Endothelial cell (in vitro differentiated cells): ENCODE measurements at regions not wholly inside any gene's neighbourhood (a gene's known extent, or its start where the extent isn't known, plus 50 kb on each side); places are given as distances from the start of the nearest gene placed in this dataset.

Experiments used
- DNase-seq: peaks from one replicate; pipeline ENCODE4 v3.0.0; 2021; ENCODE audit warnings: low spot score
- H3K27ac Mint-ChIP-seq: one replicate; pipeline ENCODE4 v1.8.0; 2021; ENCODE audit warnings: mixed read lengths, inconsistent platforms; ENCODE audit not compliant: unreplicated experiment
- H3K27me3 Mint-ChIP-seq: one replicate; pipeline ENCODE4 v1.8.0; 2021; ENCODE audit warnings: mild to moderate bottlenecking, moderate library complexity, mixed read lengths, inconsistent platforms; ENCODE audit not compliant: unreplicated experiment
- H3K36me3 Mint-ChIP-seq: one replicate; pipeline ENCODE4 v1.8.0; 2021; ENCODE audit warnings: mild to moderate bottlenecking, low read depth, mixed read lengths, inconsistent platforms; ENCODE audit not compliant: unreplicated experiment
- H3K4me1 Mint-ChIP-seq: one replicate; pipeline ENCODE4 v1.8.0; 2021; ENCODE audit warnings: mild to moderate bottlenecking, mixed read lengths, inconsistent platforms; ENCODE audit not compliant: unreplicated experiment
- H3K4me3 Mint-ChIP-seq: one replicate; pipeline ENCODE4 v1.8.0; 2021; ENCODE audit warnings: mild to moderate bottlenecking, mixed read lengths, inconsistent platforms; ENCODE audit not compliant: unreplicated experiment
- H3K9me3 Mint-ChIP-seq: one replicate; pipeline ENCODE4 v1.8.0; 2021; ENCODE audit warnings: mixed read lengths, inconsistent platforms; ENCODE audit not compliant: unreplicated experiment
- CTCF ChIP-seq: fragments of 200-600 bp; sonication (generic); IDR thresholded peaks from one replicate; pipeline ENCODE4 v1.5.0; 2021; ENCODE audit warnings: antibody characterized with exemption; ENCODE audit not compliant: unreplicated experiment

- no peak for DNase-seq
- Mint-ChIP-seq H3K4me1 (no peaks in the 10 kb centered on the region), H3K4me3 (no peak overlapping the region), H3K9me3 (no peaks in the 10 kb centered on the region), H3K27me3 (peaks cover 3% of the 10 kb centered on the region), H3K27ac (no peak overlapping the region), H3K36me3 (no peaks in the 10 kb centered on the region)
- TF ChIP-seq CTCF: no peak
Measured at GRCh38 chr1:58033311-58033710, 513.2 kb downstream of the OMA1 start.

GRCh38 chr1:58032611-58033073 lies 513.9 kb downstream of the OMA1 start:
- no peak for DNase-seq
- Mint-ChIP-seq H3K4me3 (no peak overlapping the region), H3K27ac (no peak overlapping the region), H3K27me3 (peaks cover 3% of the 10 kb centered on the region), H3K9me3 (no peaks in the 10 kb centered on the region), H3K36me3 (no peaks in the 10 kb centered on the region), H3K4me1 (no peaks in the 10 kb centered on the region)
- TF ChIP-seq CTCF: no peak

- peaks cover 3% of the 10 kb centered on the region for H3K27me3 Mint-ChIP-seq
- H3K36me3 Mint-ChIP-seq: no peaks in the 10 kb centered on the region
- no peaks in the 10 kb centered on the region for H3K4me1 Mint-ChIP-seq
- H3K27ac Mint-ChIP-seq: no peak overlapping the region
- H3K4me3 Mint-ChIP-seq: no peak overlapping the region
- DNase-seq: no peak
- H3K9me3 Mint-ChIP-seq: no peaks in the 10 kb centered on the region
- TF ChIP-seq CTCF: no peak
Measured at GRCh38 chr1:58031416-58031815, 515.1 kb downstream of the OMA1 start.

GRCh38 chr1:58030456-58030855 lies 516.1 kb downstream of the OMA1 start:
- no peak for TF ChIP-seq CTCF
- H3K4me3 Mint-ChIP-seq: no peak overlapping the region
- no peak overlapping the region for H3K27ac Mint-ChIP-seq
- H3K36me3 Mint-ChIP-seq: no peaks in the 10 kb centered on the region
- H3K27me3 Mint-ChIP-seq: peaks cover 3% of the 10 kb centered on the region
- H3K9me3 Mint-ChIP-seq: no peaks in the 10 kb centered on the region
- no peak for DNase-seq
- H3K4me1 Mint-ChIP-seq: no peaks in the 10 kb centered on the region

- Mint-ChIP-seq H3K4me3 (no peak overlapping the region), H3K4me1 (no peaks in the 10 kb centered on the region), H3K36me3 (no peaks in the 10 kb centered on the region), H3K27me3 (no peaks in the 10 kb centered on the region), H3K9me3 (no peaks in the 10 kb centered on the region), H3K27ac (no peak overlapping the region)
- DNase-seq: no peak
- no peak for TF ChIP-seq CTCF
Measured at GRCh38 chr1:58017641-58018040, 528.9 kb downstream of the OMA1 start.
